Brain microvascular endothelial cell (primary cell): ENCODE measurements at regions not wholly inside any gene's neighbourhood (a gene's known extent, or its start where the extent isn't known, plus 50 kb on each side); places are given as distances from the start of the nearest gene placed in this dataset.

ENCODE experiments used
- DNase-seq: peaks from one replicate; pipeline ENCODE4 v3.0.0-alpha.2; 2020
- H3K27ac ChIP-seq: fragments of 250-450 bp; sonication (Bioruptor Pico); 2 replicates; pipeline ENCODE4 v1.5.1; 2020; ENCODE audit warnings: mild to moderate bottlenecking, moderate library complexity
- H3K27me3 ChIP-seq: fragments of 250-450 bp; sonication (Bioruptor Pico); replicated peaks from 2 replicates; pipeline ENCODE4 v1.5.1; 2020; ENCODE audit warnings: mild to moderate bottlenecking
- H3K36me3 ChIP-seq: fragments of 250-450 bp; sonication (Bioruptor Pico); replicated peaks from 2 replicates; pipeline ENCODE4 v1.5.1; 2020; ENCODE audit warnings: mild to moderate bottlenecking
- H3K4me3 ChIP-seq: 2 replicates; pipeline ENCODE4 v1.5.1; 2011; ENCODE audit warnings: low read depth, mild to moderate bottlenecking, control low read depth, low read length, moderate library complexity
- CTCF ChIP-seq: IDR thresholded peaks from 2 replicates; pipeline ENCODE4 v1.5.1; 2011; ENCODE audit warnings: low read depth, mild to moderate bottlenecking, moderate library complexity, low read length, control low read depth, inconsistent platforms; ENCODE audit errors: missing control alignments
- in situ Hi-C: cut with HindIII; loops from 2 replicates; pipeline ENCODE4 v1.10.0; 2017; ENCODE audit warnings: low sequenced_read_pairs, low pct_ligation_motif_present

DNA sequence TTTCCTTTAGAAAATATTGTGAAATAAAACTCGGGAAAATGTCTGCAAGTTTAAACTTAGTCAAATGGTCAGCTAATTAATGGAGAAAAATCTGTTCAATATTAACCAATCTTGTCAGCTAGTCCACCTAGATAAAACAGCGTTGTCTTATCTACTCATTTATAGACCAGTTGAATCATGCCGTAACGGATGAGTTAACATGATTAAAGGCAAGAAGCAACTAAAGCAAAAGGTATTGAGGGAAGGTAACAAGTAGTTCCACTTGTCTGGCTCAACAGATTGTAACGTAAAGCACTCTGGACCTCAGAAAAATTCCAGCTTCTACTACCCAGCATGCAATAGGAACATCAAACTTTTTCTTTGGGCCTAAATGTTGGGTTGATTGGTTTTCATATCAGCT, 958.2 kb downstream of the DIAPH3 start:
- H3K4me3 ChIP-seq, result no peak overlapping the region
- H3K27me3 ChIP-seq, result no peaks in the 10 kb centered on the region
- H3K27ac ChIP-seq, result no peak overlapping the region
- no peak for TF ChIP-seq CTCF
- no peaks in the 10 kb centered on the region for H3K36me3 ChIP-seq
- in situ Hi-C loops, result no loop called here
- DNase-seq, result no peak

GRCh38 chr13:59208405-59209195, 955.1 kb downstream of the DIAPH3 start:
- in situ Hi-C loops, result no loop called here
- no peak for TF ChIP-seq CTCF
- Histone ChIP-seq H3K36me3 (no peaks in the 10 kb centered on the region), H3K4me3 (no peak overlapping the region), H3K27ac (no peak overlapping the region), H3K27me3 (no peaks in the 10 kb centered on the region)
- no peak for DNase-seq

GRCh38 chr13:59210543-59210942, 953.2 kb downstream of the DIAPH3 start:
- TF ChIP-seq CTCF, result no peak
- no peak for DNase-seq
- Histone ChIP-seq H3K36me3 (no peaks in the 10 kb centered on the region), H3K27me3 (no peaks in the 10 kb centered on the region), H3K4me3 (no peak overlapping the region), H3K27ac (no peak overlapping the region)
- in situ Hi-C loops, result no loop called here

DNA sequence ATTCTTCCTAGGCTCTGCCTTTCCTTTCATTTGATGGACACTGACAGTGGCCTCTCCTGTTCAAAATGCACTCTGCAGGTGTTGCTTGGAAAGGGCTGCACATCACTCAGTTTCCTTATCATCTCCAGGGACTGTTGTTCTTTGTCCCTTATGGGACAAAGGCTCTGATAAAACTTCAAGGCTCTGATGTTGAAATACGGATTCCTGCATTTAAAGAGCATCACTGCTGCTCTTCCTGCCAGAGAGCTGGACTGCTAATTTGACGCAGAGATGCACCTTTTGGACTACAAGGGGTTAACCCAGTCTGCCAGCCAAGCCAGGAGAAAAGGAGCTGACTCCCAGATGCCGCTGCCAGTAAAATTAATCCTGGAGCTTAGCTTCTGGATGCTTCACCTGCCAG, 952.1 kb downstream of the DIAPH3 start:
- TF ChIP-seq CTCF, result no peak

GRCh38 chr13:59229401-59229800, 934.3 kb downstream of the DIAPH3 start:
- in situ Hi-C loops, result no loop called here
- Histone ChIP-seq H3K36me3 (no peaks in the 10 kb centered on the region), H3K4me3 (no peak overlapping the region), H3K27me3 (no peaks in the 10 kb centered on the region), H3K27ac (no peak overlapping the region)
- no peak for TF ChIP-seq CTCF
- DNase-seq, result no peak

More for the DNA sequence above, 952.1 kb downstream of the DIAPH3 start:
- no peak for DNase-seq
- Histone ChIP-seq H3K4me3 (no peak overlapping the region), H3K27me3 (no peaks in the 10 kb centered on the region), H3K36me3 (no peaks in the 10 kb centered on the region), H3K27ac (no peak overlapping the region)
- in situ Hi-C loops, result no loop called here

- no peak overlapping the region for H3K4me3 ChIP-seq
- no peaks in the 10 kb centered on the region for H3K36me3 ChIP-seq
- H3K27ac ChIP-seq, result no peak overlapping the region
- H3K27me3 ChIP-seq, result no peaks in the 10 kb centered on the region
- no peak for DNase-seq
- no peak for TF ChIP-seq CTCF
- in situ Hi-C loops, result no loop called here
These were observed 933.9 kb downstream of the DIAPH3 start for GRCh38 chr13:59229861-59230260.
